DND-41 (cell line): ENCODE measurements at regions not wholly inside any gene's neighbourhood (a gene's known extent, or its start where the extent isn't known, plus 50 kb on each side); places are given as distances from the start of the nearest gene placed in this dataset.

ENCODE experiments used
- ATAC-seq: fragments of 200-7000 bp; cut with Tn5 transposase; 3 replicates; pipeline ENCODE4 v1.9.1; 2021; ENCODE audit warnings: low read depth; ENCODE audit not compliant: insufficient read depth
- DNase-seq: peaks from one replicate; pipeline ENCODE4 v3.0.0-alpha.2; 2020
- H2AFZ ChIP-seq: 2 replicates; pipeline ENCODE4 v1.6.0; 2012; ENCODE audit warnings: low read depth, low read length
- H3K27ac ChIP-seq: 2 replicates; pipeline ENCODE4 v1.5.1; 2012; ENCODE audit warnings: low read length, inconsistent platforms
- H3K27me3 ChIP-seq: fragments of 200-600 bp; sonication (generic); 2 replicates; pipeline ENCODE4 v1.6.0; 2012; ENCODE audit warnings: low read length, mild to moderate bottlenecking, inconsistent platforms; ENCODE audit not compliant: insufficient read depth, poor library complexity
- H3K36me3 ChIP-seq: 2 replicates; pipeline ENCODE4 v1.5.1; 2012; ENCODE audit warnings: low read length, inconsistent platforms; ENCODE audit not compliant: insufficient read depth
- H3K4me1 ChIP-seq: 2 replicates; pipeline ENCODE4 v1.5.1; 2012; ENCODE audit warnings: mild to moderate bottlenecking, low read length; ENCODE audit not compliant: insufficient read depth
- H3K4me2 ChIP-seq: 2 replicates; pipeline ENCODE4 v1.6.0; 2012; ENCODE audit warnings: mild to moderate bottlenecking, moderate library complexity, low read length, inconsistent platforms; ENCODE audit not compliant: insufficient read depth
- H3K4me3 ChIP-seq, 2 experiments: fragments of 200-600 bp in 1 of 2; shearing (Covaris generic) in 1 of 2; 2 replicates each; pipeline ENCODE4 v1.5.1; 2012 to 2016; ENCODE audit warnings: inconsistent platforms in 2 of 2, low read length in 2 of 2, mild to moderate bottlenecking in 2 of 2, low read depth in 1 of 2, moderate library complexity in 1 of 2
- H3K79me2 ChIP-seq: 2 replicates; pipeline ENCODE4 v1.6.0; 2012; ENCODE audit warnings: low read length, inconsistent platforms; ENCODE audit not compliant: insufficient read depth
- H3K9ac ChIP-seq: 2 replicates; pipeline ENCODE4 v1.6.0; 2012; ENCODE audit warnings: low read depth, mild to moderate bottlenecking, inconsistent platforms, low read length, moderate library complexity
- H3K9me3 ChIP-seq: 2 replicates; pipeline ENCODE4 v1.5.1; 2012; ENCODE audit warnings: low read length, moderate library complexity, mild to moderate bottlenecking, inconsistent platforms; ENCODE audit not compliant: insufficient read depth, severe bottlenecking
- H4K20me1 ChIP-seq: 2 replicates; pipeline ENCODE4 v1.6.0; 2012; ENCODE audit warnings: low read length; ENCODE audit not compliant: insufficient read depth
- CTCF ChIP-seq: IDR thresholded peaks from 2 replicates; pipeline ENCODE4 v1.5.1; 2012; ENCODE audit warnings: borderline replicate concordance, low read length, moderate library complexity, mild to moderate bottlenecking; ENCODE audit not compliant: poor library complexity, severe bottlenecking; ENCODE audit errors: extremely low read depth
- EZH2 ChIP-seq: IDR thresholded peaks from 3 replicates; pipeline ENCODE4 v1.6.1; 2012; ENCODE audit warnings: borderline replicate concordance, low read depth, mild to moderate bottlenecking, moderate library complexity, low read length, inconsistent platforms; ENCODE audit not compliant: severe bottlenecking

DNA sequence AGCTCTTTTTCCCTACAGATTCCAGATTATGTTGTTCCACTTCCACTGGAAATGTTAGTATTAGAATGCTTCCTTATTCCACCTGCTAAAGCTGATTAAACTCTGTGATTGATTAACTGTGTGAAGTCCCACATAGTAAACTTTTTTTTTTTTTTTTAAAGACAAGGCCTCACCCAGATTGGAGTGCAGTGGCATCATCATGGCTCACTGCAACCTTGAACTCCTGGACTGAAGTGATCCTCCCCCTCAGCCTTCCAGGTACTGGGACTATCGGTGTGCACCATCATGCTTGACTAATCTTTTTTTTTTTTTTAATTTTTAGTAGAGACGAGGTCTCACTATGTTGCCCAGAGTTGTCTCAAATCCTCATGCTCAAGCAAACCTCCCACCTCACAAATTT, 108.5 kb upstream of the RBMS1 start:
- H3K27me3 ChIP-seq: no peaks in the 10 kb centered on the region
- H3K9me3 ChIP-seq: no peaks in the 10 kb centered on the region
- H3K4me1 ChIP-seq: no peaks in the 10 kb centered on the region
- no peak for ATAC-seq
- no peaks in the 10 kb centered on the region for H4K20me1 ChIP-seq
- DNase-seq: no peak
- TF ChIP-seq CTCF (no peak), EZH2 (no peak)
- no peak overlapping the region for H3K27ac ChIP-seq
- H3K4me2 ChIP-seq: no peak overlapping the region
- no peak overlapping the region for H2AFZ ChIP-seq
- H3K4me3 ChIP-seq: no peak overlapping the region
- H3K79me2 ChIP-seq: no peaks in the 10 kb centered on the region
- H3K9ac ChIP-seq: no peak overlapping the region
- no peaks in the 10 kb centered on the region for H3K36me3 ChIP-seq

- Histone ChIP-seq H4K20me1 (no peaks in the 10 kb centered on the region), H3K27ac (no peak overlapping the region), H3K4me3 (no peak overlapping the region), H3K9me3 (no peaks in the 10 kb centered on the region), H3K36me3 (no peaks in the 10 kb centered on the region), H3K27me3 (no peaks in the 10 kb centered on the region), H3K9ac (no peak overlapping the region), H2AFZ (no peak overlapping the region), H3K4me2 (no peak overlapping the region), H3K4me1 (no peaks in the 10 kb centered on the region), H3K79me2 (no peaks in the 10 kb centered on the region)
- no peak for ATAC-seq
- DNase-seq: no peak
- TF ChIP-seq EZH2 (no peak), CTCF (no peak)
These were observed 110.3 kb upstream of the RBMS1 start for GRCh38 chr2:160603771-160604510.

DNA sequence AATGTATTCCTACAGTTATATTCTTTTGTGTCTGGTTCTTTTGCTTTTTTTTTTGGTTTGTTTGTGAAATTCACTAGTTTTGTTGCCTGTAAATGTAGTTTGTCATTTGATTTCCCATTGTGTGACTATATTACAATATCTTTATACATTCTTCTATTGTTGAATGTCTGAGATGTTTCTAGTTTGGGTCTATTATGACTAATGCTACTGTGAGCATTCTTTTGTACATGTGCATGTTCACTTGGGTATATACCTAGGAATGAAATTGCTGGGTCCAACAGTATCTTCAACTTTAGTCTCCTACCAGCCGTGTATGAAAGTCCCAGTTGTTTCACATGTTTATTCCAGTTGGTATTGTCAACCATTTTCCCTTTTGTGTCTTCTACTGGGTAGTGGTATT, 112.7 kb upstream of the RBMS1 start:
- no peaks in the 10 kb centered on the region for H4K20me1 ChIP-seq
- H3K9me3 ChIP-seq: no peaks in the 10 kb centered on the region
- ATAC-seq: no peak
- no peaks in the 10 kb centered on the region for H3K79me2 ChIP-seq
- no peak overlapping the region for H3K4me3 ChIP-seq
- no peaks in the 10 kb centered on the region for H3K36me3 ChIP-seq
- H3K27ac ChIP-seq: no peak overlapping the region
- no peak overlapping the region for H3K4me2 ChIP-seq
- H2AFZ ChIP-seq: no peak overlapping the region
- DNase-seq: no peak
- H3K27me3 ChIP-seq: no peaks in the 10 kb centered on the region
- no peak for TF ChIP-seq CTCF
- no peak for TF ChIP-seq EZH2
- H3K9ac ChIP-seq: no peak overlapping the region
- H3K4me1 ChIP-seq: no peaks in the 10 kb centered on the region

DNA sequence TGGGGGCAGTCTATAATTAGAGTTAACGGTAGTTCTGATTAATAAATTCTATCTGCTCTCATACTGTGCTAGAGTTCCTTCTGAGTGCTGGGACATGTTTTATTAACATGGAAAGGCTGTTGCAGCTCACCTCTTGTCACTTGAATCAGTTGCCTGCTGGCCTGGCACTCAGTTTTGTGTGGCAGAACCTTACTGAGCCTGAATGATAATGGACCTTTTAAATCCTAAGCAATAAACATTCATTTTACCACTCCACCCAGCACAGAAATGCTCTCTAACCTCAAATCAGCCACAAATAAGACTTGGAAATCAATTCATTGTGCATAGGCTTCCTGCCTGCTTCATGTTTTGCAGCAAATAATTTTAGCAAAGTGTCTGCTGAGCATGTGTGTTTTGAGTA, 115.0 kb upstream of the RBMS1 start:
- Histone ChIP-seq H2AFZ (no peak overlapping the region), H3K36me3 (no peaks in the 10 kb centered on the region), H3K4me2 (no peak overlapping the region), H3K27me3 (no peaks in the 10 kb centered on the region), H4K20me1 (no peaks in the 10 kb centered on the region), H3K27ac (no peak overlapping the region), H3K4me1 (no peaks in the 10 kb centered on the region), H3K79me2 (no peaks in the 10 kb centered on the region), H3K4me3 (no peak overlapping the region), H3K9ac (no peak overlapping the region), H3K9me3 (no peaks in the 10 kb centered on the region)
- DNase-seq (no peak), ATAC-seq (no peak)
- TF ChIP-seq EZH2 (no peak), CTCF (no peak)
